Bone marrow (tissue), 2 donors: ENCODE measurements at regions not wholly inside any gene's neighbourhood (a gene's known extent, or its start where the extent isn't known, plus 50 kb on each side); places are given as distances from the start of the nearest gene placed in this dataset.

Source experiments
- DNase-seq, 2 donors: peaks; one replicate each; lab custom pipeline; 2025; lab: John Stamatoyannopoulos, UW

DNA sequence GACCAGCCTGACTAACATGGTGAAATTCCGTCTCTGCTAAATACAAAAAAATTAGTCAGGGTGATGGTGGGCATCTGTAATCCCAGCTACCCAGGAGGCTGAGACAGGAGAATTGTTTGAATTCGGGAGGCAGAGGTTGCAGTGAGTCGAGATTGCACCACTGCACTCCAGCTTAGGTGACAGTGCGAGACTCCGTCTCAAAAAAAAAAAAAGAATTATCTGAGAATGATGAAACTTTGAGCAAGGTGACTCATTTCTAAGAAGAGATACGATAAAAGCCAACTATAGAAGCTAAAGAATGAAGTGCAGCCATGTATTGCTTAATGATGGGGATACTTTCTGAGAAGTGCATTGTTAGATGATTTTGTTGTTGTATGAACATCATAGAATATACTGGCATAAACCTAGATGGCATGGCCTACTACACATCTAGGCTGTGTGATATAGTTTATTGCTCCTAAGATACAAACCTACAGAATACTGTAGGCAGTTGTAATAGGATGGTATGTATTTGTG lies 64.7 kb downstream of the SNRPE start:
- DNase-seq, result no peak

DNA sequence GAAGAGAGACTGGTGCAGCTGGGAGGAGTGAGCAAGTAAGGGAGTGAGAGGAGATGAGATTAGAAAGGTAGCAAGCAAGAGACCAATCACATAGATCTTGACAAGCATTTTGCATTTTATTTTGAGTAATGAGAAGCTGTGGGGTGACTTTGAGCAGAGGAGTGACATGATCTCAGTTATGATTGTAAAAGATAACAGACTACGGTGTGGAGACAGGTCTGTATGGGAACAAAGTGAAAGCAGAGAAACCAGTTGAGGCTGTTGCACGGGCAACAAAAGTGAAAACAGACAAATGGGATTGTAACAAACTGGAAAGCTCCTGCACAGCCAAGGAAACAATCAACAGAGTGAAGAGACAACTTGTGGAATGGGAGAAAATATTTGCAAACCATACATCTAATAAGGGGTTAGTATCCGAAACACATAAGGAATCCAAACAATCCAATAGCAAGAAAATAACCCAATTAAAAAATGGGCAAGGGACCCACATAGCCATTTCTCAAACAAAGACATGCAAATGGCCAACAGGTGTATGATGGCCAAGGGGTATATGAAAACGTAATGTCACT lies 68.4 kb downstream of the SNRPE start:
- DNase-seq, result no peak

DNA sequence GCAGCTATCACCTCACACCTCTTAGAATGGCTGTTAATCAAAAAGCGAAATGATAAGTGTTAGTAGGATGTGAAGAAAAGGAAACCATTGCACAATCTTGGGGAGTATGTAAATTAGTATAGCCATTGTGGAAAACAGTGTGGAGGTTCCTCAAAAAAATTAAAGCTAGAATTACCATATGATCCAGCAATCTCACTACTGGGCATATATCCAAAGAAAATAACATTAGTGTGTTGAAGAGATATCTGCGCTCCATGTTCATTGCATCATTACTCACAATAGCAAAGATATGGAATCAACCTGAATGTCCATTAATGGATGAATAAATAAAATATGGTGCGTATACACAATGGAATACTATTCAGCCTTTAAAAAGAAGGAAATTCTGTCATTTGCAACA lies 68.9 kb downstream of the SNRPE start:
- peak in 1 of 2 donors; percentile 6 for DNase-seq

DNA sequence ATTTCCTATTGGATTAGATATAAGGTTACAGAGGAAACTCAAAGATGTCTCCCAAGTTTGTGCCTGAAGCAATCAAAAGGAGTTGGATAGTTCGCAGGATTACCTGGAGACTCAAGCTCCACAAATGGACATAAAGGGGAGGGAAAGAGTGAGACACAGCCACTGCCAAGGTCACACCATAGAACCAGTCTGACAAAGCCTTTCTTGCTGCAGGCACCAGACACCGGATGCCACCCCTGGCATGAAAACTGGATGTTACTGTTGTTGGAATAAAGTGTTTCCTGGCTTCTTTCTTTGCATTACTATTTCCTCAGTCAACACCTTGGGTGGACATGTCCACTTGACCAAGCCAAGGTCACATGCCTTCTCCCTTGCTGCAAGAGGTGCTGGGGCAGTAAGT lies 70.6 kb downstream of the SNRPE start:
- DNase-seq, result no peak

DNA sequence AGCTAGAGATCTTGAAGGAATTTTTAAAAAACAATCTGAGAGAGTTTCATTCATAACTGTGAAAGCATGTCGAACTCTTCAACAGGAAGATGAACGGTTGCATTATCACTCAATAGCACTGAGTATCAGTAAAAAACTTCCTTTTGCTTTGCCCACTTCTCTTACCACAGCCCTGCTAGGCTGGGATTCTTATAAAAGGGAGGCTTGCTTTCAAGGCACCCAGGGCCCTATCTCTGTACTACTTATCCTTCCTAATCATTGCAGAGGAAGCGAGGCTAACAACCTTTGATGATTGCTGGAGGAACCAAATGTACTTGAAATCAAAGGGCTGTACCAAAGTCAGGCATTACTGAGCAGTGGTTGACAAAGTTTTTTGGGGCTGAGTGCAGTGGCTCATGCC lies 71.2 kb downstream of the SNRPE start:
- no peak for DNase-seq

DNA sequence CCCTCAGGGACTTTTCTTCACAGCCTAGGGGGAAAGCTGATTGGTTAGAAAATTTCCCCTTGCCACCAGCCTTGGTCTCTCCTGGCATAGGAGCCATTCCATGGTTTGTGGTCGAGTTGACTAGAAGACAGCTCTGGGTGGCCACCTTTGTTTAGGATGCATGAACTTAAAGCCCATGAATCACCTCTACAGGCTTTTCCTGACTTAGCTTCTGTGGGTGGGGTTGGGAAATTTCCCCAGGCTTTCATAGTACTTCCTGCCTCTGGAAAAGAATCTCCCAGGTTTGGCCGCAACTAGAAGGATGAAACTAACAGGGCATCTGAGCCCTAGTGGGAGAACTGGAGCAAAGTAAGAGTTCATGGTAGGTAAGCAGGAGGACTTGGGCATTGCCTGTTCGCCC lies 72.6 kb downstream of the SNRPE start:
- DNase-seq, result no peak

DNA sequence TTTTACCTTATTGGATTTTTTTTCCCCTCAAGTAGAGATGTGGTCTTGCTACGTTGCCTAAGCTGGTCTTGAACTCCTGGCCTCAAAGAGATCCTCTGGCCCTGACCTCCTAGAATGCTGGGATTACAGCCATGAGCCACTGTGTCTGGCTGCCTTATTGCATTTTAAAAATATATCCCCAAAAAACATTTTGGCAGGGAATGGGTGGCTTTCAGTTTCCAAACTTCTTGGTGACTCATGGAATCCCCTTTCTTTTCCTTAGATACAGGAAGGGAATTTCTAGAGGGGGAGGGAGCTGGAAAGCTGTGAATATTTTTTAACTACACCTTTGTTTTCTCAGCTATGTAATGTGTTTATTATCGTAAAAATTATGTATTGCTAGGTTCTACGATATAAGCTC lies 73.3 kb downstream of the SNRPE start:
- DNase-seq, result no peak

DNA sequence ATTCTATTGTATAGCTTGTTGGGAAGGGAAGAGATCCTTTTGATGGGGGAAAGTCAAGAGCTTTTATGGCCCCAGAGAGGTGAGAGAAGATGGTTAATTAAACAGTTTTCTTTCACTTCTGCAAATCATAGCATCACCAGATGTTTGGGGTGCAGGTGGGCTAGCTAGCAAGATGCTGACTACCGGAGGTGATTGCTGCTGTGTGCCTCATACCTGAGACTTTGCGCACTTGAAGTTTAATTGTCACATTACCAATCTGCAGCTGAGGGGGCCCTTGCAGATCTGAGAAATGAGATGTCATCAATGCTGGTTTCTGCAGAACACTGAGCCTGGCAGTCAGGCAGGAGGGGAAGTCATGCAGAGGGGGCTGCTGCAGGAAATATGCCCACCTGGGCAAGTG lies 73.9 kb downstream of the SNRPE start:
- no peak for DNase-seq

DNA sequence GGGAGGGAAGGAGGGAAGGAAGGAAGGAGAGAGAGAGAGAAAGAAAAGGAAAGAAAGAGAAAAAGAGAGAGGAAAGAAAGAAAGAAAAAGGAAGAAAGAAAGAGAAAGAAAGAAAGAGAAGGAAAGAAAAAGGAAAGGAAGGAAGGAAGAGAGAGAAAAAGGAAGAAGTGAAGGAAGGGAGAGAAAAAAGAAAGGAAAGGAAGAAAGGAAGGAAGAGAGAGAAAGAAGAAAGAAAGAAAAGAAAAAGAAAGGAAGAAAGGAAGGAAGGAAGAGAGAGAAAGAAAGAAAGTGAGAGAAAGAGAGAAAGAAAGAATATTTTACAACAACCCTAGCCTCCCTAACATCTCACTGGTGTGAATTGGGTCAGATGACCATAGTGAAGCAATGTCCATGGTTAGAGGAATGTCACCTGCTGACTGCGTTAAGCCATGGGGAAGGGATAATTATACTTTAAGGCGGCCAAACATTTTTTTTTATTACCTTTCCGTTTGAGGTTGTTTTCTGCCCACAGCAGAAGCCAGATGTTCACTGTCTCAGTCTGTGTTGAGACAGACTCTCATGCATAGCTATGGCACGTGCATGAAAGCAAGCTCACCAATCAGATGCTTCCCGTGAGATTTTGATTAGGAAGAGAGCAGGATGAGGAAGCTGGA lies 76.4 kb downstream of the SNRPE start:
- DNase-seq, result no peak

DNA sequence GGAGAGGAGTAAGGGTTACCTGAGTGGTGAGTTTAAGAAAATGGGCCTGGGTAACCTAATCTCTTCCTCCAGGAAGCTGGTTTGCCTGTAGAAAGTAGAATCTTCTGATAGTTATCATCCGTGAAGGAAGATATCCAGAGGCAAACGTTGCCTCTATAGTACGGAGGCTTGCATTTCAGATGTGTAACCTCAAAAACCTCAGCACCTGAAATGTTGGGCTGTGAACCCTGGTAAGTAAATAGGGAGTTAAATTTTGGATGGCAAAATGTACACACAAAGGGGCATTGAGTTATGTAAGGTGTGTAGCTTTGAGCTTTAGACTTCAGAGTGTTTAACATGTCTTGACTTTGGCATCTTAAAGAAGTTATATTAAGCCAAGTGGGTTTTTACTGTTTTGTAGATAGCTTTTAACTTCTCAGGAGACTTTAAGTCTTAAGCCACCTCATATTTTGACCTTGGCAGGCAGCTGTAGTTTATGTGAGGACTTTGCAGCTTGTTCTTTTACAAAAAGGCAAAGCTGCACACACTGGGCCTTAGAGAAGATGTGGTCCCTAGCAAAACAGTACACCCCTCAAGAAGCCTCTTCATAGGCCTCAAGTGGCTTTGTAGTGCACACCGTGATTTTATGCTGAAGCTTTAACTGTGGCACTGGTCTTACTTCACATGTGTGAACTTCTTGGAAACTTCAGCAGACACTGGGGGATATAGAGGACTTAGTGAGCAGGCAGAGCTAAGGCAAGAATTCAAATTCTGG lies 83.4 kb downstream of the SNRPE start:
- DNase-seq, result no peak

DNA sequence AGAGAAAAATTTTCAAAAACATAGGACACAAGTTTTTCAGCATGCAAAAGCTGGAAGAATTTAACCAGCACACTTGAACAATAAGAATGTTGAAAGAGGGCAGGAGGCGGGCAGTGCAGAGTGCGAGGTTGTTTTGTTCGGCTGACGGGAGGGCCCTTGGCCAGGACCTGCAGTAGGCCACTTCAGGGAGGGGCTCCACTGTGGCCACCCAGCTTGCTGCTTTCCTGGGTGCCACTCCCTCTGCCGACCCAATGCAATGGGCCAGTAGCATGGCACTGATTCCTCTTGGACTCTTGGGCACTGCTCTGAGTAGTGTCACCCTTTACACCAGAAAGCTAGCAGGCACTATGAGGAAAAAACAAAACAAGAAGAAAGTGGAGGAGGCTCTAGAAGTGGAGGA lies 92.9 kb downstream of the SNRPE start:
- no peak for DNase-seq

DNA sequence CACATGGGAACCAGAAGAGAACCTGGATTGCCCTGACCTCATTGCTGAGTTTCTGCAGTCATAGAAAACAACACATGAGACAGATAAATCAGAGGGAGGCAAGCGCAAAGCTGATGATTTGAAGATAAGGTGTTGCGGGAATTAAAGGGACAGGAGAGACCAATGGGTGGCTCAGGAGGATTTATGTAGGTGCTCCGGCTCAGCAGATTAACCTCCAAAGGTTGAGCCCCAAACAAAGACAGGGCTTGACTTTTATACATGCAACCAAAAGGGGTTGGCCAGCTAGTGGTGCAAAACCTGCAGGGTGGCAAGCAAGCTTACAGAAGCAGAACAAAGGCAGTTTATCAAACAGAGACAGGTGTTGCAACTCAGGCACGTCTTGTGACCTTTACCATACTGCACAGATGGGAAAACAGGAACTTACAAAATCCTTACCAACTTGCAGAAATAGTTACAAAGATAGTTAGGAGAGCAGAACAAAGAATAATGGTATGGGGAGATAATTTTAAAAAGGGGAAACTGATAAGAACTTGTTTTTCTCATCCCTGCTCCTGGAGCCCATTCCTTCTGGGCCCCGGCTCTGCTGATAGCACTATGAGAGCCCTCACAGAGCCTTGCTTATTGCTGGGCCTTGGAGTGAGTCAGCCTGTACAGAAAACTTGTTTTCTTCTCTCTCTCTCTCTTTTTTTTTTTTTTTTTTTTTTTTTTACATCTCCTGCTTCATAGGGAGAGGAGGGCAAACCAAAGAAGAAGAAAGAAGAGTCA lies 93.6 kb downstream of the SNRPE start:
- DNase-seq, result no peak

DNA sequence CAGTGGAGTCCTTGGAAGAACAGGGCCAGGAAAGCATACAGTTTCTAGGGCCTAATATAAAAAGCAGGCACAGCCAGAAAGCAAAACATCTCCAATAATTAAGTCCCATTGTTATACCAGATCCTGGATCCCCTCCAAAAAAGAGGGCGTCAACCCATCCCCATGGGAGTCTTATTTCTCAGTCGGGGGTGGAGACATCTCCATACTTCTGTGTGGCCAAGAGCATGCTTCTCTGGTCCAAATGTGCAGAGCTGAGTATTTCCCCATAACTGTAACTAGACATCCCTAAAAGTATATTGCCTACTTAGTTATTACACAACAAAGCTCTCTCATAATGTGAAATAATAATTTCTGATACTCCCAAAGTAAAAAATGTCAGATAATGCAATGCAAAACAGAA lies 104.2 kb upstream of the SOX13 start:
- DNase-seq, result no peak

DNA sequence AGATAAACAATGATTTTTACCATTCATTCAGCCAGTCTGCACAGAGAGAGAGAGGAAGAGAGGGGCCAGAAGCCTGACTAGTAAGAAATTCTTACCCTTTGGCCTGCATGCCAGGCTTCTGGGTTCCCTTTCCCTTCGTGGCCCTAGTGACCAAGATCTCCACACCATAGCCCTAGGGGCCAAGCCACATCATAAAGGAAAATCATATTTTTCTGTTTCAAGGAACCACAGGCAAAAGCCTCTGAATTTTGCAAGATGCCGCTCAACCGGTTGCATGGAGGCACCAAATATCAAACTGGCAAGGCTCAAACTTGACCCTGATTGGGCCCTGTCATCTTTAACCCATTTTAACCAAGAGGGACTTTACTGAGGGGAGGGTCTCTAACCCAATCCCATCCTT lies 103.1 kb upstream of the SOX13 start:
- no peak for DNase-seq

DNA sequence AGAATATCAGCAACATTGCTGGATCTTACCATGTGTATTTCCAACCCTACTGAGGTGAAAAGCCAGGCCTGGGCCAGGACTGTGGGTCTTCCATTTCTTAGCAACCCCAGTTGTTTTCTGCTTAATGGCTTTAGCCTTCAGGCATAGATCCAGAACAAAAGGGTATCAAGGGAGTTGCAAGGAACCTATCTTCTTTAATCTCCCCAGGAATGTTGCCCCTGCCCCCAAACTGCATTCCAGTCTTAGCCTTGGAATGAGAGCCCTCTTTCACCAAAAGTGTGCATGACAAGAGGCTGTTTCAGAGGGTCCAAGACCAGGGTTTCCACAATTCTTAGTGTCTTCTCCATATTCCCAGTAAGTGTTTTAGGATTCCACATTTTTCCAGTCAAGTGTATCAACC lies 87.9 kb upstream of the SOX13 start:
- no peak for DNase-seq

DNA sequence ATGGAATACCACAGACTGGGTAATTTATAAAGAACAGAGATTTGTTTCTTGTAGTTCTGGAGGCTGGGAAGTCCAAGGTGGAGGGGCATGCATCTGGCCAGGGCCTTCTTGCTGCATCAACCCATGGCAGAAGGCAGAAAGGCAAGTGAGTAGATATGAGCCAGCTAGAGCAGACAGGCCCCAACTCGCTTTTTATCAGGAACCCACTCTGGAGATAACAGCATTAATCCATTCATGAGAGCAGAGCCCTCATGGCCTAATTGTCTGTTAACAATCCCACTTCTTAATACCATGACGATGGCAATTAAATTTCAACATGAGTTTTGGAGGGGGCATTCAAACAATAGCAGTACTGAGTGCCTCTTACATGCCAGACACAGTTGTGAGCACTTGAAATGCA lies 87.2 kb upstream of the SOX13 start:
- DNase-seq, result no peak

DNA sequence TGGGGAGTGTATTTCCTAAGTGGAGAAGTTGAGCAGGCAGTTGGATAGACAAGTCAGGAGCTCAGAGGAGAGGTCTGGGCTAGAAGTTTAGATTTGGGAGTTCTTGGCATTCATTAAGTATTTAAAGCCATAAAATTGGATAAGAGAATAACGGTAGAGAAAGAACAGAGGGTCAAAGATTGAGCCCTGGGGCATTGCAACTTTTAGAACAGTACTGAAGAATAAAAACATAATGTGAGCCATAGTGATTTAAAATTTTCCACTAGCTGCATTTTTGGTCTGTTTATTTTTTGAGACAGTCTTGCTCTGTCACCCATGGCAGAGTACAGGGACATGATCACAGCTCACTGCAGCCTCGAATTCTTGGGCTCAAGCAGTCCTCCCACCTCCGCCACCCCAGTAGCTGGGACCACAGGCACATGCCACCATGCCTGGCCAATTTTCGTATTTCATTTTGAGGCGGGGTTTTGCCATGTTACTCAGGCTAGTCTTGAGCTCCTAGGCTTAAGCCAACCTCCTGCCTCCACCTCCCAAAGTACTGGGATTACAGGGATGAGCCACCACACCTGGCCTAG lies 85.9 kb upstream of the SOX13 start:
- no peak for DNase-seq

DNA sequence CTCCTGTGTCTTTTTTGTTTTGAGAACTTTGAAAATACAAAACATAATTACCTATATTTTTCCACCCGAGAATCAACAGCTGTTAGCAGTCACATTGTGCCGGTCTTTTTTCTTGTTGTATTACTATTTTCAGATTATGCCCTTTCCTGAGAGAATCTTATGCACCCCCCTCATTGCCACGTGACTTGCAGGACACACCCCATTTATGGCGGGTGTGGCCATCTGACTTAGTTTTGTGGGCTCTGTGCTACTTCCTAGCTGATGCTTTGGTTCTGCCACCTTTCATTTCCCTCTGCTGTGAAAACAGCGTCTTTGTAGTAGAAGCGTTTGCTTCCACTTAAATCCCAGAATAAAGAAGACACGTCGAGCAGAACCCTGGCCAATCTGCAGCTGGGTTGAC lies 82.8 kb upstream of the SOX13 start:
- no peak for DNase-seq

DNA sequence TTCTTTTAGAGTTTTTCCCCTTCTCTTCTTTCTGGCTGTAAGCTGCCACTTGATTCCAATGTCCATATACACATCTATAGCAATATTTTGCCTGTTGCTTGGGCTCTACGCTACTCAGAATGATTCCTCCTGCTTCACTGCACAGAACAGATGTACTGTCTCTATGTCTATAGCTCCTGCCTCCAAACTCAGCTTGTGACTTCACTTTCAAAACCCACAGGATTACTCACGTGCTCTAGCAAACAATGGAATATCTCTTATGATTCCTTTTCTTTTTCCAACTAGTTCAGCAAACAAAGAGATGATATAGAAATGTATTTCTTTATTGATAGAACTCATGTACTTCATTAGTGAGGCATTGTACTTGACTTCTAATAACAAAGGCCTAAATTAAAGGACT lies 80.5 kb upstream of the SOX13 start:
- DNase-seq, result no peak

DNA sequence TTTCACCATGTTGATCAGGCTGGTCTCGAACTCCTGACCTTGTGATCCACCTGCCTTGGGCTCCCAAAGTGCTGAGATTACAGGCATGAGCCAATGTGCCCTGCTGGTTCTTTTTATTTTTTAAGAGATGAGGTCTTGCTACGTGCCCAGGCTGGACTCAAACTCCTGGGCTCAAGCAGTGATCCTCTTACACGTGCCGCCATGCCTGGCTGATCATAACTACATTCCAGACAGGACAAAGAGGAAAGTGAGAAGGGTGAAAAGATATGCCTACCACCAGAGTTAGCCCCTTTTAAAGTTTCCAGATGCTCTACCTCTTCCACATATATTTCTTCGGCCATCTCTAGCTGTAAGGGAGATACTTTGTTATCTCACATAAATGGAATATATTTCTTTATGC lies 79.7 kb upstream of the SOX13 start:
- DNase-seq, result no peak

DNA sequence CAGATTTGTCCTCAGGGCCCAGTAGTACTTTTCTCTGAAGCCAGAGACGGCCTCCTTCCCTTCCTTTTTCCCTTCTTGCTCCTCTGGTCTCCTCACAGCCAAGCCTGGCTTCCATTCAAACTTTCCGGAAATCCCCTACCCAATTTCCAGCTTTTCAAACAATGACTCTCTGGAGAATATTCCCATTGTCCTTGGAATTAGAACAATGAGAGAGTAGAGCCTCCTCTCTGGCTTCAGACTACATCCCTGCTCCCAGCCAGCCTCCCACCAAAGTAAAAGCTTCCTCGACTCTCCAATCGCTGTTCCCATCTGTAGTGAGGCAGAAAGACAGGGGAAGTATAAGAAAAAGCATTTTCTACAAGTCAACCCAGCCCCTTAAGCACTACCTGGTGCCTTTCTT lies 77.7 kb upstream of the SOX13 start:
- DNase-seq, result no peak

DNA sequence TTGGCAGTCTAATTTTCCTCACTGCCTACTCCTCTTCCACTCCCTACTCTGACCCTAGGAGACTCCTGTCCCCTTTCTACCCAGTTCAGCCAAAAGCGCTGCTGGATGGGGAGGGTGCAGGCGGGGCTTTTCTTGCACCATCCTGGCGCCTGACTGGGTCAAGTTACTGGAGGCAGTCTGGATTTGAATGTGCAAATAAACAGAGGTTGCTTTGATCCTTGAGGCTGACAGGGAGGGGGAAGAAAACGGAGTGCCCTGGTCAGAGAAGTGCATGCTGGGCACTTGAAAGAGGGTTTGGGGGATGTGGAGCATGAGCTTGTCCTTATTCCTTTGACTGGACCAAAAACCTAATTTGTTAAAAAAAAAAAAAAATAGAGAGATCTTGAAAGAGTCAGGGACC lies 76.8 kb upstream of the SOX13 start:
- no peak for DNase-seq
